Lower leg skin (tissue), 3 donors: ENCODE measurements at regions not wholly inside any gene's neighbourhood (a gene's known extent, or its start where the extent isn't known, plus 50 kb on each side); places are given as distances from the start of the nearest gene placed in this dataset.

Source experiments
- CTCF ChIP-seq, 3 donors: fragments of 450-650 bp; IDR thresholded peaks; one replicate each; pipeline ENCODE4 v1.5.1; 2016; ENCODE audit warnings: antibody characterized with exemption in 3 of 3, mild to moderate bottlenecking in 3 of 3, moderate library complexity in 2 of 3
- POLR2A ChIP-seq, 2 donors: fragments of 450-650 bp; IDR thresholded peaks; one replicate each; pipeline ENCODE4 v1.6.1; 2016 to 2017; ENCODE audit warnings: antibody characterized with exemption in 2 of 2, mild to moderate bottlenecking in 1 of 2, moderate library complexity in 1 of 2

DNA sequence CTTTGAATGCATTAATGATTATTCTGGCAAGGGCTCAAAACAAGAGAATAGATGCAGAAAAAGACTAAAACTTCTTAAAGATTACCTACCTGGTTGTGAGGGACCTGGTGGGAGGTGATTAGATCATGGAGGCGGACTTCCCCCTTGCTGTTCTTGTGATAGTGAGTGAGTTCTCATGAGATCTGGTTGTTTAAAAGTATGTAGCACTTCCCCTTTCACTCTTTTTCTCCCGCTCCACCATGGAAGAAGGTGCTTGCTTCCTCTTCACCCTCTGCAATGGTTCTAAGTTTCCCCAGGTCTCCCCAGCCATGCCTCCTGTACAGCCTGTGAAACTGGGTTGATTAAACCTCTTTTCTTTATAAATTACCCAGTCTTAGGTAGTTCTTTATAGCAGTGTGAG is 226.6 kb downstream of the ARHGAP12 start:
- TF ChIP-seq POLR2A (IDR thresholded peaks at IDR 0.05) (no peak), CTCF (IDR thresholded peaks at IDR 0.05) (no peak)
